Neural cell (in vitro differentiated cells): ENCODE measurements at regions not wholly inside any gene's neighbourhood (a gene's known extent, or its start where the extent isn't known, plus 50 kb on each side); places are given as distances from the start of the nearest gene placed in this dataset.

Experiments used
- H2AFZ ChIP-seq: fragments of 200-600, 300-800 bp; sonication (generic), shearing (Covaris generic); 2 replicates; pipeline ENCODE4 v1.6.0; 2014; ENCODE audit warnings: low read depth, mild to moderate bottlenecking, antibody characterized with exemption, low read length, moderate library complexity
- H3F3A ChIP-seq: fragments of 200-600 bp; shearing (Covaris generic); 2 replicates; pipeline ENCODE4 v1.6.1; 2016; ENCODE audit warnings: mild to moderate bottlenecking, moderate library complexity, mixed read lengths, antibody characterized with exemption, low read length; ENCODE audit not compliant: insufficient read depth, poor library complexity, severe bottlenecking
- H3K27ac ChIP-seq: fragments of 200-600, 300-800 bp; sonication (generic), shearing (Covaris generic); 2 replicates; pipeline ENCODE4 v1.5.1; 2014; ENCODE audit warnings: mild to moderate bottlenecking, low read length, moderate library complexity
- H3K27me3 ChIP-seq: fragments of 300-800, 200-600 bp; sonication (generic), shearing (Covaris generic); 2 replicates; pipeline ENCODE4 v1.6.0; 2014; ENCODE audit warnings: mild to moderate bottlenecking, low read depth, low read length, moderate library complexity; ENCODE audit not compliant: insufficient read depth
- H3K36me3 ChIP-seq: fragments of 300-800, 200-600 bp; sonication (generic), shearing (Covaris generic); 2 replicates; pipeline ENCODE4 v1.5.1; 2014; ENCODE audit warnings: mild to moderate bottlenecking, antibody characterized with exemption, low read length, moderate library complexity; ENCODE audit not compliant: insufficient read depth
- H3K4me2 ChIP-seq: fragments of 300-800, 200-600 bp; sonication (generic), shearing (Covaris generic); 2 replicates; pipeline ENCODE4 v1.6.0; 2014; ENCODE audit warnings: mild to moderate bottlenecking, low read length
- H3K4me3 ChIP-seq: fragments of 300-800, 200-600 bp; sonication (generic), shearing (Covaris generic); 2 replicates; pipeline ENCODE4 v1.5.1; 2014; ENCODE audit warnings: mild to moderate bottlenecking, low read length, moderate library complexity
- H3K79me2 ChIP-seq: fragments of 200-600 bp; shearing (Covaris generic); replicated peaks from 2 replicates; pipeline ENCODE4 v1.6.0; 2014; ENCODE audit warnings: mild to moderate bottlenecking, low read length, moderate library complexity; ENCODE audit not compliant: insufficient read depth
- H3K9ac ChIP-seq: fragments of 300-800, 200-600 bp; sonication (generic), shearing (Covaris generic); 2 replicates; pipeline ENCODE4 v1.6.1; 2016; ENCODE audit warnings: mild to moderate bottlenecking, low read length, mixed read lengths
- H3K9me2 ChIP-seq: fragments of 200-600 bp; shearing (Covaris generic); 2 replicates; pipeline ENCODE4 v1.6.1; 2016; ENCODE audit warnings: mild to moderate bottlenecking, low read length, mixed read lengths; ENCODE audit not compliant: insufficient read depth
- H3K9me3 ChIP-seq: fragments of 200-600, 300-800 bp; sonication (generic), shearing (Covaris generic); 2 replicates; pipeline ENCODE4 v1.6.1; 2016; ENCODE audit warnings: mild to moderate bottlenecking, mixed run types, low read length, moderate library complexity, mixed read lengths
- H4K20me1 ChIP-seq: fragments of 200-600 bp; shearing (Covaris generic); 2 replicates; pipeline ENCODE4 v1.6.1; 2016; ENCODE audit warnings: mild to moderate bottlenecking, mixed run types; ENCODE audit not compliant: insufficient read depth
- CTCF ChIP-seq: fragments of 450-650 bp; IDR thresholded peaks from 2 replicates; pipeline ENCODE4 v1.5.1; 2014; ENCODE audit warnings: antibody characterized with exemption, mild to moderate bottlenecking, moderate library complexity; ENCODE audit not compliant: poor library complexity, severe bottlenecking
- EP300 ChIP-seq: fragments of 450-650 bp; conservative IDR thresholded peaks from 2 replicates; pipeline ENCODE4 v1.6.1; 2014; ENCODE audit warnings: antibody characterized with exemption, mild to moderate bottlenecking, moderate library complexity; ENCODE audit not compliant: poor library complexity, severe bottlenecking
- EZH2 ChIP-seq: fragments of 200-600, 300-800 bp; shearing (Covaris generic), sonication (generic); IDR thresholded peaks from 2 replicates; pipeline ENCODE4 v1.6.1; 2014; ENCODE audit warnings: antibody characterized with exemption, low read length, borderline replicate concordance, mild to moderate bottlenecking; ENCODE audit not compliant: insufficient read depth, poor library complexity, severe bottlenecking
- MXI1 ChIP-seq: fragments of 450-650 bp; conservative IDR thresholded peaks from 2 replicates; pipeline ENCODE4 v1.6.1; 2014; ENCODE audit warnings: antibody characterized with exemption, mild to moderate bottlenecking; ENCODE audit not compliant: poor library complexity, severe bottlenecking
- RAD21 ChIP-seq: fragments of 450-650 bp; conservative IDR thresholded peaks from 2 replicates; pipeline ENCODE4 v1.6.1; 2014; ENCODE audit warnings: antibody characterized with exemption, mild to moderate bottlenecking, moderate library complexity
- REST ChIP-seq: IDR thresholded peaks from 2 replicates; pipeline ENCODE4 v1.6.1; 2012; ENCODE audit warnings: borderline replicate concordance
- SMC3 ChIP-seq: fragments of 450-650 bp; conservative IDR thresholded peaks from 2 replicates; pipeline ENCODE4 v1.6.1; 2014; ENCODE audit warnings: antibody characterized with exemption, mild to moderate bottlenecking, moderate library complexity; ENCODE audit not compliant: poor library complexity
- TAF1 ChIP-seq: IDR thresholded peaks from 2 replicates; pipeline ENCODE4 v1.6.1; 2012; ENCODE audit warnings: low read depth
- small RNA-seq, 3 experiments: library from RNA; depleted of rRNA; stranded (forward); fragments of <200 nt; gene quantifications; one replicate each; pipeline ENCODE3, GENCODE V24; 2012

DNA sequence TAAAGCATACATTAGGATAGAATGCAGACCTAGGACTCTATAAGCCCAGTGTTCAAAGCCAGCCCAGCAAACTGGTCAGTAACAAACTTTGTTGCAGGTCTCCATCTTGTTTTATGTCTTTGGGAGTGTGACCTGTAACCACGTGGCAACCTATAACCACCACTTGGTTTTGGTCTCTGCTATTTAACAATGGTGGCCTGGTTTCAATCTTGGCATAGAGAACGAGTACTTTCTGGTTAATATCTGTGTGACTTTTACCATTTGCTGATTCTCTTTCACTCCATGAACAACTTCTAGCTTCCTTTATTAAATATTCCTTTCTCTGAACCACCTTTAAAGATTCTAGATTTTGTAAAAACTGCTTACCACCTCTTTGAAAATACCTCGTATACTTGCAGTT lies 118.5 kb downstream of the KCNS3 start:
- H3K9me3 ChIP-seq = no peaks in the 10 kb centered on the region
- no peaks in the 10 kb centered on the region for H4K20me1 ChIP-seq
- H3K4me2 ChIP-seq = no peak overlapping the region
- no peaks in the 10 kb centered on the region for H3F3A ChIP-seq
- H3K27me3 ChIP-seq = no peaks in the 10 kb centered on the region
- no peak overlapping the region for H2AFZ ChIP-seq
- H3K9ac ChIP-seq = no peak overlapping the region
- no peak overlapping the region for H3K4me3 ChIP-seq
- no peaks in the 10 kb centered on the region for H3K79me2 ChIP-seq
- H3K9me2 ChIP-seq = no peaks in the 10 kb centered on the region
- TF ChIP-seq EZH2 = no peak
- H3K27ac ChIP-seq = no peak overlapping the region
- H3K36me3 ChIP-seq = no peaks in the 10 kb centered on the region

GRCh38 chr2:17995593-17995992 lies 117.1 kb downstream of the KCNS3 start:
- Histone ChIP-seq H3K79me2 (no peaks in the 10 kb centered on the region), H3K9ac (no peak overlapping the region), H3K9me2 (no peaks in the 10 kb centered on the region), H3K27ac (no peak overlapping the region), H3K27me3 (no peaks in the 10 kb centered on the region), H3K4me2 (no peak overlapping the region), H3F3A (no peaks in the 10 kb centered on the region), H2AFZ (no peak overlapping the region), H3K9me3 (no peaks in the 10 kb centered on the region), H3K4me3 (no peak overlapping the region), H3K36me3 (no peaks in the 10 kb centered on the region), H4K20me1 (no peaks in the 10 kb centered on the region)
- TF ChIP-seq REST (no peak), RAD21 (no peak), MXI1 (no peak), EP300 (no peak), CTCF (no peak), TAF1 (no peak), SMC3 (no peak), EZH2 (no peak)

Small RNA genes lying in the stretch of these regions (small RNA-seq; reads per million reads assigned to genes)
- 0 to 0.08 (median 0.03) reads per million in 3 experiments for gene RF00561
